IPS-18c (cell line): ENCODE measurements at regions not wholly inside any gene's neighbourhood (a gene's known extent, or its start where the extent isn't known, plus 50 kb on each side); places are given as distances from the start of the nearest gene placed in this dataset.

Experiments
- H3K4me3 ChIP-seq: 2 replicates; pipeline ENCODE4 v1.7.0; 2013; ENCODE audit warnings: low read depth, mild to moderate bottlenecking, low read length, moderate library complexity; ENCODE audit not compliant: insufficient read depth
- H3K9me3 ChIP-seq: one replicate; pipeline ENCODE4 v1.6.1; 2013; ENCODE audit warnings: mild to moderate bottlenecking, low read length, moderate library complexity; ENCODE audit not compliant: control insufficient read depth, insufficient read depth

DNA sequence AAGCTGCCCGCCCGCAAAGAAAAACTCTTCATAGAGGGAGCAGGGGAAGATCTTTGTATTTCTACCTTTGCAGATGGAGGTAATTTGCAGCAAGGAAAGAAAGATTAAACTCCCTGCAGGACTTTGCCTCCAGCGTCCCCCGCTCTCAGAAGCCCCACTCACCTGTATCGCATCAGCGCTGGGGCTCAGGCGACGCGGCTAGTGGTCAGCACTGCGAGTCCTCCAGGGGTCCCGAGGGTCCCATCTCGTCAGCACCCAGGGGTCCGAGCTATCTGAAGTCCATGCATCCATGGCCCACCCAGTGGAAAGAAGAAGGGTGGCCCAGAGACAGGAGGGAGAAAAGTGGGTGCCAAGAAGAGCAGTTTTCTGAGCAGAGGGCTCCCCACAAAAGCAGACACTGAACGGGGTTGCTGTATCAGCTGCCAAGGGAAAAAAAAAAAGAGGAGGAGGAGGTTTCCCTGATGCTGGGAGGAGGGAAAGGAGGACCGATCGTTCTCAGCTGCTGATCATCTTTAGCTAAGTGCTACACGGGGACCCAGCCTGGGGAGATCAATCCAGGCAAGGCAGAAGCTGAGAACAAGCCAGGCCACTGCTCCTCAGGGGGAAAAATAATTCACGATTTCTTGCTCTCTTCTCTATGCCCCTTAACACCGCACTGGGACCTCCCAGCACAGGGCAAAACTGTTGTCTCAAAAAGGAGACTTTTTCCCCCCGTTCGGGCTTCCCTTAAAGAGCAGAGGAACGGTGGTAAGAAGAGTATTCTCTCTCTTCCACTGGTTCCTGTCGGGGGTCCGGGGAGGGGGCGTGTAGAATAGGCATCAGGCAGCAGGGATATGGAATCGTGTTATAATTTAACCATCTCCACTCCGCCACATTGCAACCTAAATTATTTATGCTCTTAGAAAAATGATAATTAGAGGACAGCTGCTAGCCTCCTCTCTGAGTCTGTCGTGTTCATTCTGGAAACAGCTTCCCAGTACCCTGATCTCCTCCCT is 117.7 kb upstream of the CACNA1A start:
- Histone ChIP-seq H3K9me3 (no peaks in the 10 kb centered on the region), H3K4me3 (no peak overlapping the region; the same call in 1 of the 2 replicates)

- Histone ChIP-seq H3K9me3 (no peaks in the 10 kb centered on the region), H3K4me3 (peak overlapping the region; percentile 20; the same call in 1 of the 2 replicates)
Observed at GRCh38 chr19:13622766-13623715, 116.8 kb upstream of the CACNA1A start.

GRCh38 chr19:13621413-13621812 is 115.1 kb upstream of the CACNA1A start:
- H3K9me3 ChIP-seq: no peaks in the 10 kb centered on the region
- H3K4me3 ChIP-seq: no peak overlapping the region

GRCh38 chr19:13619203-13619632 is 112.9 kb upstream of the CACNA1A start:
- Histone ChIP-seq H3K9me3 (no peaks in the 10 kb centered on the region), H3K4me3 (no peak overlapping the region)

DNA sequence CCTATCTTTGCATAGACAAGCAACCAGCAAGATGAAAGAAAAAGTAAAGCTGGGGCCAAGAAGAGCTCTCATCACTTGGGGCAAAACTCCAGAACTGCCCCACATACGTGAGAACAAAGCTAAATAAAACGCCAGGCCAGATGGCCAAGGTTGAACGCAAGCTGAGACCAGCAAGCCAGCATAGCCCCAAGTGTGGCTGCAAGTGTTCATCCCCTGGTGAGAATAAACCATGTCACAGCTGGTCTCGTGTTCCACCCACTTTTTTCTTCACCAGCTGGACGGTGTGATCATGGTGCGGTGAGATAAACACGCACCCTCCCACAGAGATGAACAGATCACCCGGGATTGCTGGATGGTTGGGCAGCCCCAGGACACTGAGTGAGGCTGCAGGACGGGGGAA is 109.6 kb upstream of the CACNA1A start:
- Histone ChIP-seq H3K9me3 (no peaks in the 10 kb centered on the region), H3K4me3 (no peak overlapping the region)

GRCh38 chr19:13613447-13613846 is 107.2 kb upstream of the CACNA1A start:
- Histone ChIP-seq H3K9me3 (no peaks in the 10 kb centered on the region), H3K4me3 (no peak overlapping the region)

- Histone ChIP-seq H3K9me3 (no peaks in the 10 kb centered on the region), H3K4me3 (no peak overlapping the region)
Observed at GRCh38 chr19:13611596-13611995, 105.3 kb upstream of the CACNA1A start.

DNA sequence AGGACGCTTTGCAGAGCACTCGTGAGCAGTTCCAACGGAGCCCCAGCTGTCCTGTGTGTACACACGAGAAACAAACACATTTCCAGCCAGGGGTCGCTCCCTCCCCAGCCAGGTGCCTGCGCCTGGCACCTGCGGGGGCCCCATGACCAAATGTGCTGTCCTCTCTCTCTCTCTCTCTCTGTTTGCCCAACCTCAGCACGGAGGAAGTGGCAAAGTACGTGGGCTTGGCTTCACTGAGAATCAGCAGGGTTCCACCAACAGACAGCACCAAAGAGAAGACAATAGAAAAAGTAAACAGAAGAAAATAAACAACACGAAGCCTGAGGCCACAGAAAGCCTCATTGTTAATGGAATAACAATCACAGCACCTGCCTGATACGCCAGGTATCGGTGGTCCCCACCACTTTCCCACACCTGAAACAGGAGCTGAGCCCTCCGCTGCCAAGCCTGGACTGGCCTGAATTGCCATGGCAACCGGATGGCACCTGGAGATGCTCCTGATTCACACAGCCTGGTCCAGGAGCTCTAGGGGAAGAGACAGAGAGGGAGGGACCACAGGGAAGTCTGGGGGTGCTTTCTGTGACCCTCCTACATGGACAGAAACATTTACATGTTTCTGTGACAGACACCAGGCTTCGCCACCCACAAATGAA is 103.9 kb upstream of the CACNA1A start:
- no peaks in the 10 kb centered on the region for H3K9me3 ChIP-seq
- no peak overlapping the region for H3K4me3 ChIP-seq

DNA sequence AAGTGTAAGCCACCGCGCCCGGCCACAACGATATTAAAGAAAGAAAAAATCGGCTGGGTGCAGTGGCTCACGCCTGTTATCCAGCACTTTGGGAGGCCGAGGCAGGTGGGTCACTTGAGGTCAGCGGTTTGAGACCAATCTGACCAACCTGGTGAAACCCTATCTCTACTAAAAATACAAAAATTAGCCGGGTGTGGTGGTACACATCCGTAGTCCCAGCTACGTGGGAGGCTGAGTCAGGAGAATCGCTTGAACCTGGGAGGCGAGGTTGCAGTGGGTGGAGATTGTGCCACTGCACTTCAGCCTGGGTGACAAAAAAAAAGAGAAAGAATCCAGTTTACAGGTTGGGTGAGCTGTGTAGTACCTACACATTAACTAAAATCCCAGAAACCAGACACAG is 99.9 kb upstream of the CACNA1A start:
- Histone ChIP-seq H3K9me3 (no peaks in the 10 kb centered on the region), H3K4me3 (no peak overlapping the region)

GRCh38 chr19:13604902-13605586 is 98.8 kb upstream of the CACNA1A start:
- no peak overlapping the region for H3K4me3 ChIP-seq
- H3K9me3 ChIP-seq: no peaks in the 10 kb centered on the region

DNA sequence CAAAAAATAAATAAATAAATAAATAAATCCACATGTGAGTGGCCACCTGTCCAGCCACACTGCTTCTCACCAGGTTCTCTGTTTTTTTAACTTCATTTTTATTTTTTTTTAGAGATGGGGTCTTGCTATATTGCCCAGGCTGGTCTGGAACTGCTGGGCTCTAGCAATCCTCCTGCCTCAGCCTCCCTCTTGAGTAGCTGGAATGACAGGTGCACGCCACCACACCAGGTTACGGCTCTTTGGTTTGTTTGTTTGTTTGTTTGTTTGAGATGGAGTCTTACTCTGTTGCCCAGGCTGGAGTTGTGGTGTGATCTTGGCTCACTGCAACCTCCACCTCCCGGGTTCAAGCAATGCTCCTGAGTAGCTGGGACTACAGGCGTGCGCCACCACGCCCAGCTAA is 94.5 kb upstream of the CACNA1A start:
- Histone ChIP-seq H3K9me3 (no peaks in the 10 kb centered on the region), H3K4me3 (no peak overlapping the region)

- no peak overlapping the region for H3K4me3 ChIP-seq
- H3K9me3 ChIP-seq: no peaks in the 10 kb centered on the region
Observed at GRCh38 chr19:13600091-13600490, 93.8 kb upstream of the CACNA1A start.

DNA sequence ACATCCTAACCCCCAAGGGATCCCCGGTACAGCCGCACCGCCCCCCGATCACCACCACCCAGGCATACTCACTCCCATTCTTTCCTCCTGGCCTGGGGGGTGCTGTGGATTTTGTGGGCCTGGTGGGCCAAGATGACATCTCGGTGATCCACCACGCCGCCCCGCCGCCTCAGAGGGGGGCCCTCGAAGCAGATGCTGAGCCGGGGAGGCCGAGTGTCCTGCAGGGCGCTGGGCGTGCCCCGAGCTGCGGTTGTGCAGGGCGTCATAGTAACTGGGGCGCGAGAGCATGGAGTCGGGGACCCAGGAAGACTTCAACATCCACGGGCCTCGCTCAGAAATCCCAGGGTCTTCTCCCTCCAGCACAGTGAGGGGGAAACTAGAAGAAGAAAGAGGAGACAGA is 93.4 kb upstream of the CACNA1A start:
- H3K4me3 ChIP-seq: no peak overlapping the region

DNA sequence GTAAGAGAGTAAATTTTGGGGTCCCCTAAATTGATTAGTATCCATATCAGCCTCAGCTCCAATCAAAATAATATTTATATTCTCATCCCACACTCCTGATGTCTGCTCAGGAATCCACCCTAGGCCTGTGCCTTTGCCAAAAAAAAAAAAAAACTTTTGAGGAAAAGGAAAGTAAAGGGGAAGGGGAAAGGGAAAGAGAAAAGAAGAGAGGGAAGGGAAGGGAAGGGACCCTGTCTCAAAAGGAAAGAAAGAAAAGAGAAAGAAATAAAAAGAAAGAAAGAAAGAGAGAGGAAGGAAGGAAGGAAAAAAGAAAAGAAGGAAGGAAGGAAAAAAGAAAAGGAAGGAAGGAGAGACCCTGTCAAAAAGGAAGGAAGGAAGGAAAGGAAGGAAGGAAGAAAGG is 91.8 kb upstream of the CACNA1A start:
- H3K4me3 ChIP-seq: no peak overlapping the region
- H3K9me3 ChIP-seq: no peaks in the 10 kb centered on the region

More for the DNA sequence above, 93.4 kb upstream of the CACNA1A start:
- H3K9me3 ChIP-seq: no peaks in the 10 kb centered on the region

GRCh38 chr19:13597640-13598039 is 91.4 kb upstream of the CACNA1A start:
- H3K4me3 ChIP-seq: no peak overlapping the region
- no peaks in the 10 kb centered on the region for H3K9me3 ChIP-seq

- 0 out of 2 replicates have a peak overlapping the region, but pooled peaks have one; percentile 34 for H3K4me3 ChIP-seq
- no peaks in the 10 kb centered on the region for H3K9me3 ChIP-seq
Observed at GRCh38 chr19:13588957-13589833, 82.9 kb upstream of the CACNA1A start.
